Upper lobe of left lung (tissue), 4 donors: ENCODE measurements at regions not wholly inside any gene's neighbourhood (a gene's known extent, or its start where the extent isn't known, plus 50 kb on each side); places are given as distances from the start of the nearest gene placed in this dataset.
A peak's percentile ranks its signal among the peaks of the same experiment; 100 is the strongest.

ENCODE experiments used
- POLR2A ChIP-seq, 4 donors: fragments of 450-650 bp; IDR thresholded peaks; one replicate each; pipeline ENCODE4 v1.5.1; 2016 to 2017; ENCODE audit warnings: antibody characterized with exemption in 4 of 4, mild to moderate bottlenecking in 2 of 4
- POLR2AphosphoS5 ChIP-seq, 2 donors: sonication (generic); formaldehyde crosslinking; IDR thresholded peaks; one replicate each; pipeline ENCODE4 v1.5.1; 2017; ENCODE audit warnings: antibody characterized with exemption in 2 of 2
- TF ChIP-seq, protein P1 (sequence below), 6 experiments: fragments of 450-650 bp in 4 of 6; fragments of 200-600 bp in 2 of 6; sonication (generic) in 2 of 6; IDR thresholded peaks; one replicate each; pipeline ENCODE4 v1.5.1; 2016 to 2019; ENCODE audit warnings: antibody characterized with exemption in 6 of 6

DNA sequence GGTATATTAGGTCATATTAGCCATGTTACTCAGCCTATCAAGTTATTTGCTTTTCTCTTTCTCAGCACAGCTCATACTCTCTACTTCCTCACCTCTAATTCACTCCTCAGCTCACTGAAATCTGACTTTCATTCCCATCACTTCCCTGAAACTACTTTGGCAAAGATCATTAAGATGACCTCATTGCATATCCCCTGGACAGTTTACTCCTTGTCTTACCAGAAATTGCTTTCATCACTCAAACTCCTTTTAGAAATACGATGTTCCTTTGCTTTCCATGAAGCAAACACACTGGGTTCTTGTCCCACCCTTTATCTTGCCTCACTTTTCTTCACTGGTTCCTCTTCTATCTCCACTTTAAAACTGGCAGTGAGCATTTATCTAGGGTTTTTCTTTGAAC lies 354.4 kb downstream of the TUSC7 start:
- TF ChIP-seq POLR2A (IDR thresholded peaks at IDR 0.05) (no peak), POLR2AphosphoS5 (IDR thresholded peaks at IDR 0.05) (peak in 1 of 2 donors; percentile 57)
- TF ChIP-seq, protein P1, sequence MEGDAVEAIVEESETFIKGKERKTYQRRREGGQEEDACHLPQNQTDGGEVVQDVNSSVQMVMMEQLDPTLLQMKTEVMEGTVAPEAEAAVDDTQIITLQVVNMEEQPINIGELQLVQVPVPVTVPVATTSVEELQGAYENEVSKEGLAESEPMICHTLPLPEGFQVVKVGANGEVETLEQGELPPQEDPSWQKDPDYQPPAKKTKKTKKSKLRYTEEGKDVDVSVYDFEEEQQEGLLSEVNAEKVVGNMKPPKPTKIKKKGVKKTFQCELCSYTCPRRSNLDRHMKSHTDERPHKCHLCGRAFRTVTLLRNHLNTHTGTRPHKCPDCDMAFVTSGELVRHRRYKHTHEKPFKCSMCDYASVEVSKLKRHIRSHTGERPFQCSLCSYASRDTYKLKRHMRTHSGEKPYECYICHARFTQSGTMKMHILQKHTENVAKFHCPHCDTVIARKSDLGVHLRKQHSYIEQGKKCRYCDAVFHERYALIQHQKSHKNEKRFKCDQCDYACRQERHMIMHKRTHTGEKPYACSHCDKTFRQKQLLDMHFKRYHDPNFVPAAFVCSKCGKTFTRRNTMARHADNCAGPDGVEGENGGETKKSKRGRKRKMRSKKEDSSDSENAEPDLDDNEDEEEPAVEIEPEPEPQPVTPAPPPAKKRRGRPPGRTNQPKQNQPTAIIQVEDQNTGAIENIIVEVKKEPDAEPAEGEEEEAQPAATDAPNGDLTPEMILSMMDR (IDR thresholded peaks at IDR 0.05): no peak
